NCI-H2029 (cell line): ENCODE measurements at regions not wholly inside any gene's neighbourhood (a gene's known extent, or its start where the extent isn't known, plus 50 kb on each side); places are given as distances from the start of the nearest gene placed in this dataset.
"Not testable (repeated sequence)": the region's sequence is repeated elsewhere in the genome, so short reads cannot be mapped to it uniquely, and the experiment has no call there.

ENCODE experiments used
- DNase-seq: peaks from one replicate; lab custom pipeline; 2025; lab: John Stamatoyannopoulos, UW

- DNase-seq, result no peak
Observed at GRCh38 chr3:106398891-106399600, 530.2 kb upstream of the CBLB start.

GRCh38 chr3:106399761-106400160, 530.9 kb upstream of the CBLB start:
- no peak for DNase-seq

- no peak for DNase-seq
Observed at GRCh38 chr3:106401666-106402490, 533.1 kb upstream of the CBLB start.

- DNase-seq, result no peak
Observed at GRCh38 chr3:106403371-106404145, 534.7 kb upstream of the CBLB start.

- no peak for DNase-seq
Observed at GRCh38 chr3:106413683-106414082, 544.9 kb upstream of the CBLB start.

GRCh38 chr3:106420628-106421027, 551.8 kb upstream of the CBLB start:
- DNase-seq, result no peak

- no peak for DNase-seq
Observed at GRCh38 chr3:106421426-106421825, 552.6 kb upstream of the CBLB start.

- DNase-seq, result no peak
Observed at GRCh38 chr3:106421909-106422308, 553.1 kb upstream of the CBLB start.

- DNase-seq, result no peak
Observed at GRCh38 chr3:106423321-106424225, 554.8 kb upstream of the CBLB start.

GRCh38 chr3:106425026-106425425, 556.2 kb upstream of the CBLB start:
- no peak for DNase-seq

GRCh38 chr3:106425916-106426315, 557.1 kb upstream of the CBLB start:
- DNase-seq, result no peak

- DNase-seq, result no peak
Observed at GRCh38 chr3:106428565-106428994, 559.8 kb upstream of the CBLB start.

GRCh38 chr3:106431721-106432120, 562.9 kb upstream of the CBLB start:
- DNase-seq, result no peak

GRCh38 chr3:106435899-106436453, 567.2 kb upstream of the CBLB start:
- no peak for DNase-seq

- DNase-seq, result no peak
Observed at GRCh38 chr3:106438887-106439286, 570.1 kb upstream of the CBLB start.

- DNase-seq, result no peak
Observed at GRCh38 chr3:106440672-106441071, 571.9 kb upstream of the CBLB start.

- no peak for DNase-seq
Observed at GRCh38 chr3:106446271-106446670, 577.5 kb upstream of the CBLB start.

- no peak for DNase-seq
Observed at GRCh38 chr3:106447723-106448301, 579.0 kb upstream of the CBLB start.

- DNase-seq, result not testable (repeated sequence)
Observed at GRCh38 chr3:106448372-106448966, 579.7 kb upstream of the CBLB start.

- DNase-seq, result no peak
Observed at GRCh38 chr3:106452096-106452495, 583.3 kb upstream of the CBLB start.
